RPMI8226 (cell line): ENCODE measurements at regions not wholly inside any gene's neighbourhood (a gene's known extent, or its start where the extent isn't known, plus 50 kb on each side); places are given as distances from the start of the nearest gene placed in this dataset.

Source experiments
- DNase-seq: peaks from one replicate; pipeline ENCODE4 v3.0.0-alpha.2; 2015

GRCh38 chrX:67780694-67781109 is 236.9 kb downstream of the AR start:
- DNase-seq: peak; percentile 55

- DNase-seq: no peak
These were observed 237.3 kb downstream of the AR start for GRCh38 chrX:67781132-67781531.

- DNase-seq: no peak
These were observed 240.9 kb downstream of the AR start for GRCh38 chrX:67784712-67785111.

GRCh38 chrX:67787196-67787595 is 243.4 kb downstream of the AR start:
- DNase-seq: no peak

GRCh38 chrX:67789536-67789935 is 245.7 kb downstream of the AR start:
- no peak for DNase-seq
